HCT116 (cell line): ENCODE measurements at regions not wholly inside any gene's neighbourhood (a gene's known extent, or its start where the extent isn't known, plus 50 kb on each side); places are given as distances from the start of the nearest gene placed in this dataset.

Experiments
- ATAC-seq: fragments of 200-7000 bp; cut with Tn5 transposase; 2 replicates; pipeline ENCODE4 v1.9.1; 2020; ENCODE audit warnings: mild to moderate bottlenecking, moderate library complexity
- BruUV-seq: library from RNA; stranded (reverse); fragments of 400-500 nt; replicated peaks from 2 replicates; lab custom pipeline; 2021; lab: Mats Ljungman, UMichigan
- CTCF ChIA-PET: fragments of 300-600 bp; sonication (Branson Sonifier 250); formaldehyde crosslinking; loops from one replicate; lab custom pipeline; 2021; ENCODE audit warnings: antibody characterized with exemption; lab: Charles Lee
- POLR2A ChIA-PET: fragments of 300-600, 350-600 bp; sonication (Branson Sonifier 250); formaldehyde crosslinking; loops from one replicate; lab custom pipeline; 2021; ENCODE audit warnings: antibody characterized with exemption; lab: Charles Lee
- RAD21 ChIA-PET, 2 experiments: fragments of 300-600 bp; sonication (Branson Sonifier 250); formaldehyde crosslinking; loops; one replicate each; lab custom pipeline; 2023; ENCODE audit warnings: low total read pairs in 2 of 2; ENCODE audit not compliant: uncharacterized antibody in 2 of 2, unreplicated experiment in 2 of 2, low non-redundant PET in 1 of 2; lab: Charles Lee
- DNase-seq: peaks from one replicate; pipeline ENCODE4 v3.0.0-alpha.2; 2010; ENCODE audit warnings: low read depth, low spot score
- H2AFZ ChIP-seq: fragments of 200-600 bp; shearing (Covaris generic), sonication (generic); 2 replicates; pipeline ENCODE4 v1.6.1; 2017; ENCODE audit warnings: low read depth, mixed run types, mixed read lengths, antibody characterized with exemption, low read length; ENCODE audit not compliant: poor library complexity, severe bottlenecking
- H3K27ac ChIP-seq: 2 replicates; pipeline ENCODE4 v1.5.1; 2012; ENCODE audit warnings: low read depth, low read length
- H3K27me3 ChIP-seq: fragments of 200-600 bp; sonication (generic); 2 replicates; pipeline ENCODE4 v1.6.1; 2016; ENCODE audit warnings: mixed run types, low read length, mixed read lengths; ENCODE audit not compliant: insufficient read depth
- H3K36me3 ChIP-seq, 2 experiments: fragments of 200-500 bp in 1 of 2; fragments of 200-600 bp in 1 of 2; sonication (Bioruptor generic) in 1 of 2; sonication (generic) in 1 of 2; 2 replicates each; pipeline versions ENCODE4 v1.5.1 to v1.6.1; 2014 to 2016; ENCODE audit warnings: low read length in 2 of 2, inconsistent platforms in 1 of 2, mixed read lengths in 1 of 2, mixed run types in 1 of 2; ENCODE audit not compliant: insufficient read depth in 2 of 2, control insufficient read depth in 1 of 2
- H3K4me1 ChIP-seq, 2 experiments: fragments of 200-600 bp in 1 of 2; sonication (generic) in 1 of 2; 2 replicates each; pipeline versions ENCODE4 v1.5.1 to v1.6.1; 2012 to 2017; ENCODE audit warnings: low read length in 2 of 2, inconsistent platforms in 1 of 2, mild to moderate bottlenecking in 1 of 2, mixed read lengths in 1 of 2, mixed run types in 1 of 2, moderate library complexity in 1 of 2; ENCODE audit not compliant: insufficient read depth in 2 of 2, control insufficient read depth in 1 of 2
- H3K4me2 ChIP-seq: fragments of 200-600 bp; sonication (generic); 2 replicates; pipeline ENCODE4 v1.6.1; 2017; ENCODE audit warnings: mixed run types, low read length, mixed read lengths
- H3K4me3 ChIP-seq, 2 experiments: fragments of 200-600 bp in 1 of 2; sonication (generic) in 1 of 2; replicated peaks in 1 of 2; 2 replicates each; pipeline ENCODE4 v1.5.1; 2011 to 2016; ENCODE audit warnings: low read length in 2 of 2, control low read depth in 1 of 2, low read depth in 1 of 2, mild to moderate bottlenecking in 1 of 2, mixed read lengths in 1 of 2, mixed run types in 1 of 2
- H3K79me2 ChIP-seq: fragments of 200-600 bp; sonication (generic); 2 replicates; pipeline ENCODE4 v1.6.1; 2017; ENCODE audit warnings: mild to moderate bottlenecking, mixed run types, low read length, moderate library complexity, mixed read lengths; ENCODE audit not compliant: insufficient read depth
- H3K9ac ChIP-seq: fragments of 200-600 bp; sonication (generic); 2 replicates; pipeline ENCODE4 v1.6.1; 2016; ENCODE audit warnings: low read length, mixed read lengths
- H3K9me2 ChIP-seq: fragments of 200-600 bp; sonication (generic), shearing (Covaris generic); 2 replicates; pipeline ENCODE4 v1.6.1; 2017; ENCODE audit warnings: mixed run types, mild to moderate bottlenecking, moderate library complexity; ENCODE audit not compliant: insufficient read depth
- H3K9me3 ChIP-seq, 2 experiments: fragments of 200-500 bp in 1 of 2; fragments of 200-600 bp in 1 of 2; sonication (Bioruptor generic) in 1 of 2; sonication (generic) in 1 of 2; 2 replicates each; pipeline ENCODE4 v1.6.1; 2014 to 2017; ENCODE audit warnings: low read length in 2 of 2, mixed read lengths in 2 of 2, inconsistent platforms in 1 of 2, low read depth in 1 of 2, mild to moderate bottlenecking in 1 of 2, mixed run types in 1 of 2, moderate library complexity in 1 of 2; ENCODE audit not compliant: control insufficient read depth in 1 of 2, insufficient read depth in 1 of 2
- H4K20me1 ChIP-seq: fragments of 200-600 bp; sonication (generic), shearing (Covaris generic); 2 replicates; pipeline ENCODE4 v1.6.1; 2017; ENCODE audit warnings: mixed run types, mild to moderate bottlenecking, moderate library complexity; ENCODE audit not compliant: insufficient read depth
- POLR2A ChIP-seq: IDR thresholded peaks from 2 replicates; pipeline ENCODE4 v1.7.0; 2011; ENCODE audit warnings: borderline replicate concordance; ENCODE audit not compliant: insufficient read depth, insufficient read length; ENCODE audit errors: extremely low read depth
- RAD21 ChIP-seq: IDR thresholded peaks from 2 replicates; pipeline ENCODE4 v1.6.1; 2012; ENCODE audit warnings: low read depth, mild to moderate bottlenecking
- SP1 ChIP-seq: IDR thresholded peaks from 2 replicates; pipeline ENCODE4 v1.6.1; 2012; ENCODE audit warnings: low read depth
- SRF ChIP-seq: IDR thresholded peaks from 2 replicates; pipeline ENCODE4 v1.6.1; 2012; ENCODE audit warnings: low read depth
- intact Hi-C: fragments of 100-400 bp; cut with micrococcal nuclease; formaldehyde crosslinking; loops from 2 replicates; pipeline ENCODE4 v1.10.0; 2022
- TF ChIP-seq, protein P1 (sequence below): IDR thresholded peaks from 2 replicates; pipeline ENCODE4 v1.6.1; 2012; ENCODE audit warnings: low read depth
- TF ChIP-seq, protein P2 (sequence below): IDR thresholded peaks from 2 replicates; pipeline ENCODE4 v1.6.1; 2011; ENCODE audit warnings: mild to moderate bottlenecking, low read length, moderate library complexity; ENCODE audit not compliant: insufficient replicate concordance; ENCODE audit errors: extremely low read depth

DNA sequence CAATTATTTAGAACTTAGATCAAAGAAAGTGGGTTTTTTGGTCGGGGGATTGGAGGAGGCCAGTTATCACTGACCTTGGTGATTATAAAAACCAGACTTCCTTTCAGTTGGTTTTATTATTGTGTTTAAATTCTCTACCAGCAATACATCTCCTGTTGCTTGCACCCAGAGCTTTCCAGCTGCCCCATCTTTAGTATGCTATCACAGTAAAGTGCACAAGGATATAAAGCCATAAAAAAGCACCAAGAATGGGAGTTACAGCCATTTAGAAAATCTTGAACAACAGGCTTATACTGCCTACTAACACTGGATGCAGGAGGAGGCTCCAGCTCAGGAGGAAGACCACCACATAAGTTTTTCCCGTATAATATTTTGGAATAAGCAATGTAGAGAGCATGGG, 148.7 kb upstream of the OSR1 start:
- no peaks in the 10 kb centered on the region for H3K9me2 ChIP-seq
- no peaks in the 10 kb centered on the region for H4K20me1 ChIP-seq
- no peaks in the 10 kb centered on the region for H3K36me3 ChIP-seq
- BruUV-seq: no TSS peak
- no peak overlapping the region for H3K9ac ChIP-seq
- no peaks in the 10 kb centered on the region for H3K79me2 ChIP-seq
- ChIA-PET CTCF (no interaction called here), POLR2A (no interaction called here), RAD21 (no interaction called here)
- intact Hi-C loops: no loop called here
- no peak overlapping the region for H3K4me2 ChIP-seq
- H3K9me3 ChIP-seq: no peaks in the 10 kb centered on the region
- H3K27ac ChIP-seq: no peak overlapping the region
- H3K4me1 ChIP-seq: peaks cover 0 to 6% of the 10 kb centered on the region in 2 experiments; a peak in 2 of 4 replicates
- no peak for TF ChIP-seq RAD21
- TF ChIP-seq POLR2A: no peak
- TF ChIP-seq, protein P1, sequence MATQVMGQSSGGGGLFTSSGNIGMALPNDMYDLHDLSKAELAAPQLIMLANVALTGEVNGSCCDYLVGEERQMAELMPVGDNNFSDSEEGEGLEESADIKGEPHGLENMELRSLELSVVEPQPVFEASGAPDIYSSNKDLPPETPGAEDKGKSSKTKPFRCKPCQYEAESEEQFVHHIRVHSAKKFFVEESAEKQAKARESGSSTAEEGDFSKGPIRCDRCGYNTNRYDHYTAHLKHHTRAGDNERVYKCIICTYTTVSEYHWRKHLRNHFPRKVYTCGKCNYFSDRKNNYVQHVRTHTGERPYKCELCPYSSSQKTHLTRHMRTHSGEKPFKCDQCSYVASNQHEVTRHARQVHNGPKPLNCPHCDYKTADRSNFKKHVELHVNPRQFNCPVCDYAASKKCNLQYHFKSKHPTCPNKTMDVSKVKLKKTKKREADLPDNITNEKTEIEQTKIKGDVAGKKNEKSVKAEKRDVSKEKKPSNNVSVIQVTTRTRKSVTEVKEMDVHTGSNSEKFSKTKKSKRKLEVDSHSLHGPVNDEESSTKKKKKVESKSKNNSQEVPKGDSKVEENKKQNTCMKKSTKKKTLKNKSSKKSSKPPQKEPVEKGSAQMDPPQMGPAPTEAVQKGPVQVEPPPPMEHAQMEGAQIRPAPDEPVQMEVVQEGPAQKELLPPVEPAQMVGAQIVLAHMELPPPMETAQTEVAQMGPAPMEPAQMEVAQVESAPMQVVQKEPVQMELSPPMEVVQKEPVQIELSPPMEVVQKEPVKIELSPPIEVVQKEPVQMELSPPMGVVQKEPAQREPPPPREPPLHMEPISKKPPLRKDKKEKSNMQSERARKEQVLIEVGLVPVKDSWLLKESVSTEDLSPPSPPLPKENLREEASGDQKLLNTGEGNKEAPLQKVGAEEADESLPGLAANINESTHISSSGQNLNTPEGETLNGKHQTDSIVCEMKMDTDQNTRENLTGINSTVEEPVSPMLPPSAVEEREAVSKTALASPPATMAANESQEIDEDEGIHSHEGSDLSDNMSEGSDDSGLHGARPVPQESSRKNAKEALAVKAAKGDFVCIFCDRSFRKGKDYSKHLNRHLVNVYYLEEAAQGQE: no peak
- TF ChIP-seq SP1: no peak
- TF ChIP-seq, protein P2, sequence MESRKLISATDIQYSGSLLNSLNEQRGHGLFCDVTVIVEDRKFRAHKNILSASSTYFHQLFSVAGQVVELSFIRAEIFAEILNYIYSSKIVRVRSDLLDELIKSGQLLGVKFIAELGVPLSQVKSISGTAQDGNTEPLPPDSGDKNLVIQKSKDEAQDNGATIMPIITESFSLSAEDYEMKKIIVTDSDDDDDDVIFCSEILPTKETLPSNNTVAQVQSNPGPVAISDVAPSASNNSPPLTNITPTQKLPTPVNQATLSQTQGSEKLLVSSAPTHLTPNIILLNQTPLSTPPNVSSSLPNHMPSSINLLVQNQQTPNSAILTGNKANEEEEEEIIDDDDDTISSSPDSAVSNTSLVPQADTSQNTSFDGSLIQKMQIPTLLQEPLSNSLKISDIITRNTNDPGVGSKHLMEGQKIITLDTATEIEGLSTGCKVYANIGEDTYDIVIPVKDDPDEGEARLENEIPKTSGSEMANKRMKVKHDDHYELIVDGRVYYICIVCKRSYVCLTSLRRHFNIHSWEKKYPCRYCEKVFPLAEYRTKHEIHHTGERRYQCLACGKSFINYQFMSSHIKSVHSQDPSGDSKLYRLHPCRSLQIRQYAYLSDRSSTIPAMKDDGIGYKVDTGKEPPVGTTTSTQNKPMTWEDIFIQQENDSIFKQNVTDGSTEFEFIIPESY: no peak
- TF ChIP-seq SRF: no peak
- H3K4me3 ChIP-seq: no peak overlapping the region
- DNase-seq (no peak), ATAC-seq (no peak)
- no peaks in the 10 kb centered on the region for H3K27me3 ChIP-seq
- H2AFZ ChIP-seq: no peak overlapping the region
